ENCODE measurements at regions not wholly inside any gene's neighbourhood (a gene's known extent, or its start where the extent isn't known, plus 50 kb on each side); places are given as distances from the start of the nearest gene placed in this dataset.

DNA sequence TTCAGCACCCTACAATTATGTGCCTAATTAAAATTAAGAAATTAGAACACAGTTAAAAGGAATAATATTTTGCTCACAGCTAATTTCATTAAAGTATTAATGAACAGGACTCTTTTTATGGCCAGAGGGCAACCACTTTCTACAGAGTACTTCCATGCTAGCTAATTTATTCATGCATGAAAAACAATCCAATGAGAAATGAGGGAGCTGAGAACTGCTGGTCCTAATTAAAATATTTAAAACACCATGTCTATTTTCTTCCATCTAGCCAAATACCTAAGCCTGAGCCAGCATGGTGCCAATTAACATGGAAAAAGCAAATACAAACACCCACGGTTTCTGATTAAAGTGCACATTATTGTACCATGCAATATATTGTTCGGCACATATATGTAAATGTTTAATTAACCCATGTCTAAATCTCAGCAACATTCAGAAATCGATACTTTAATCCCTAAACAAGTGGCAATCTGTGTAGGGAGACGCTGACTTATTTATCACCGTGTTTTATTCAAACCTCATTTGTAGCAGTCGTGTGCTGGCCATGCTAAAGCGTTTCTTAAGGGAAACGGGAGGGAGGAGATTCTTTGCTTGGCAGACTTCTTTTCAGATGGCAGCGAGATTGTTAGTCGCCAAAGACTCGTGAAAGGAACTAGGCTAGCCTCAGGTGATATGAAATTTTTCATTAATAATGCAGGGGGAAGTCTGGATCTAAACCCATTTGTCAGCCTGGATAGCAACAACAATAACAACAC lies 193.5 kb downstream of the ANXA2 start:
- ChIA-PET POLR2A (interaction anchor here (0.8 kb wide), 1 partner anchor 263 kb away, joined by 4 read pairs; no protein-coding TSS in a partner anchor), CTCF (interaction anchor here (0.7 kb wide), 1 partner anchor 10 kb away, joined by 3 read pairs; no protein-coding TSS in a partner anchor)
- Mint-ChIP-seq H3K27me3 (peaks cover 15 to 70% (median 50%) of the 10 kb centered on the region in 5 donors), H3K36me3 (no peaks in the 10 kb centered on the region), H3K27ac (no peak overlapping the region), H3K4me1 (no peaks in the 10 kb centered on the region), H3K9me3 (no peaks in the 10 kb centered on the region), H3K4me3 (no peak overlapping the region)
- ATAC-seq = no peak
- Histone ChIP-seq H3K27ac (ENCODE audit: low read depth, low read length) (no peak overlapping the region), H3K36me3 (ENCODE audit: control insufficient read depth in 2 of 3, insufficient read depth in 3 of 3, low read length in 3 of 3) (no peaks in the 10 kb centered on the region), H3K4me3 (ENCODE audit: low read length) (no peak overlapping the region), H3K4me1 (ENCODE audit: control insufficient read depth in 2 of 2, insufficient read depth in 2 of 2, low read length in 2 of 2) (no peaks in the 10 kb centered on the region), H3K9me3 (ENCODE audit: control insufficient read depth in 2 of 3, low read length in 3 of 3) (no peaks in the 10 kb centered on the region), H3K27me3 (ENCODE audit: control insufficient read depth in 2 of 2, insufficient read depth in 2 of 2, low read length in 2 of 2) (peaks cover 0 to 2% of the 10 kb centered on the region in 2 donors)
- no peak for DNase-seq
- intact Hi-C loops (cut with micrococcal nuclease) = no loop called here

DNA sequence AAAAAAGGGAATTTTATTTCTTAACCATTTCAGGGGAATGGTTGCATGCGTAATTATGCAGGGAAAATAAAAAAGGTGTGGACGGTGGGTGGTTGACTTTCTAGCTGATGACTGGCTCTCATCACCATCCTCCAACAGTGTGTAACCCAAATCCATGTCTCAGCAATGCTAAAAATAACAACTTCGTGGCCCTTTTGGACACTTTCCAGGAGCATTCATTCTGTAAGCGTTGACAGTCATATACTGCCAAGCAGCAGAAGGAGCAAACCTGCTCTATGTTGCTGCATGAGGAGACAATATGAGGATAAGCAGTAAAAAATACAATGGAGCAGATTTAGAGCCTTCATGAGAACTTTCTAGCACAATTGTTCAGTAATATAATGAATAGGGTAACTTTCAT lies 189.1 kb downstream of the ANXA2 start:
- Histone ChIP-seq H3K27ac (ENCODE audit: low read depth, low read length) (no peak overlapping the region), H3K27me3 (ENCODE audit: control insufficient read depth in 2 of 2, insufficient read depth in 2 of 2, low read length in 2 of 2) (peaks cover 0 to 2% of the 10 kb centered on the region in 2 donors), H3K36me3 (ENCODE audit: control insufficient read depth in 2 of 3, insufficient read depth in 3 of 3, low read length in 3 of 3) (no peaks in the 10 kb centered on the region), H3K4me1 (ENCODE audit: control insufficient read depth in 2 of 2, insufficient read depth in 2 of 2, low read length in 2 of 2) (no peaks in the 10 kb centered on the region), H3K4me3 (ENCODE audit: low read length) (no peak overlapping the region), H3K9me3 (ENCODE audit: control insufficient read depth in 2 of 3, low read length in 3 of 3) (no peaks in the 10 kb centered on the region)
- Mint-ChIP-seq H3K4me3 (no peak overlapping the region), H3K36me3 (no peaks in the 10 kb centered on the region), H3K27me3 (peaks cover 10 to 64% (median 39%) of the 10 kb centered on the region in 5 donors), H3K9me3 (no peaks in the 10 kb centered on the region), H3K4me1 (no peaks in the 10 kb centered on the region), H3K27ac (no peak overlapping the region)
- no peak for ATAC-seq
- intact Hi-C loops (cut with micrococcal nuclease) = no loop called here
- ChIA-PET CTCF (no interaction called here), POLR2A (no interaction called here)
- DNase-seq = no peak

DNA sequence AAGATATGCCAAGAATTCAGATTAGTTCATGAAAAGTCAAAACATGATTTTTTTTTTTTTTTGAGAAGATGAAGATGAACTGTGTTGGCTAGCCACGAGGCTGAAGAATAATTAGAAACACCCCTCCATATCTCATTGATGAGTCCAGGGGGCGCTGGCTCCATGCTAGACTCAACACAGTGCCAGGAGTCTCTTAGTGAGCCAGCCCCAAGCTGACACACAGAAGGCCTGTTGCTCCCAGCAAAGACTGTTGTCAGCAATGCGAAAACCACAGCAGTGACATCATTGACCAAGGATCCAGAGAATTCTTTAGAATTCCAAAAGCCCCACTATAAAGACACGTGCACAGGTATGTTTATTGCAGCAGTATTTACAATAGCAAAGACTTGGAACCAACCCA lies 185.2 kb downstream of the ANXA2 start:
- H3K27ac Mint-ChIP-seq = no peak overlapping the region
- POLR2A ChIA-PET = no interaction called here
- no peaks in the 10 kb centered on the region for H3K4me1 ChIP-seq (ENCODE audit: control insufficient read depth in 2 of 2, insufficient read depth in 2 of 2, low read length in 2 of 2)
- H3K9me3 Mint-ChIP-seq = no peaks in the 10 kb centered on the region
- ATAC-seq (no peak), DNase-seq (no peak)
- CTCF ChIA-PET = no interaction called here
- H3K36me3 Mint-ChIP-seq = no peaks in the 10 kb centered on the region
- H3K4me1 Mint-ChIP-seq = no peaks in the 10 kb centered on the region
- intact Hi-C loops (cut with micrococcal nuclease) = no loop called here
- no peak overlapping the region for H3K4me3 Mint-ChIP-seq
- H3K9me3 ChIP-seq (ENCODE audit: control insufficient read depth in 2 of 3, low read length in 3 of 3) = no peaks in the 10 kb centered on the region
- peaks cover 11 to 41% (median 33%) of the 10 kb centered on the region in 5 donors for H3K27me3 Mint-ChIP-seq
- H3K27me3 ChIP-seq (ENCODE audit: control insufficient read depth in 2 of 2, insufficient read depth in 2 of 2, low read length in 2 of 2) = no peaks in the 10 kb centered on the region
- no peak overlapping the region for H3K27ac ChIP-seq (ENCODE audit: low read depth, low read length)
- H3K4me3 ChIP-seq (ENCODE audit: low read length) = no peak overlapping the region
- H3K36me3 ChIP-seq (ENCODE audit: control insufficient read depth in 2 of 3, insufficient read depth in 3 of 3, low read length in 3 of 3) = no peaks in the 10 kb centered on the region

DNA sequence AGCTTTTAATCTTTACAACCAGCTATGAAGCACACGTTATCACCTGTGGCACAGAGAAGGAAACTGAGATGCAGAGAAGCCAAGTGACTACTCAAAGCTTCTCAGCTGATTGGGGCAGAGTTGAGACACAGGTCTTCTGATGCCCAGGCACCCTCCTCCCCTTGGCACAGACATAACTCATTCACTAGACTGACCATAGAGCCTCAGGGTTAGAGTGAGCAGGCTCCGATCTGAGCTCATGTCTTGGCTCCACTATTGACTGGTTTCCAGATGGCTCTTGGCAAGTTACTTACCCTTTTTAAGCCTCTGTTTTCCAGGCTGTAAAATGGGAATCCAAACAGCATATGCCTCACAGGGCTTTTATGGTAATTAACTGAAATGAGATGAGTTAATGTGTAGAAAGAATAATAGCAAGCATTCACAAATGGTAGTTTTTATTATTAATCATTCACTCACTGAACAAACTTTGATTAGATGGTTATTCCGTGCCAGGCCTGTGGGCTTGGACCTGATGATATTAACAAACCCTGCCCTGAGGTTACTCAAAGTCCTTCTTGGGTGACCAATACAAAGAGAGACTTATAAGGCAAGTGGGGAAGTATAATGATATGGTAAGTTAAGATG lies 184.3 kb downstream of the ANXA2 start:
- no peaks in the 10 kb centered on the region for H3K9me3 Mint-ChIP-seq
- Histone ChIP-seq H3K9me3 (ENCODE audit: control insufficient read depth in 2 of 3, low read length in 3 of 3) (no peaks in the 10 kb centered on the region), H3K4me3 (ENCODE audit: low read length) (no peak overlapping the region), H3K36me3 (ENCODE audit: control insufficient read depth in 2 of 3, insufficient read depth in 3 of 3, low read length in 3 of 3) (no peaks in the 10 kb centered on the region), H3K4me1 (ENCODE audit: control insufficient read depth in 2 of 2, insufficient read depth in 2 of 2, low read length in 2 of 2) (no peaks in the 10 kb centered on the region), H3K27me3 (ENCODE audit: control insufficient read depth in 2 of 2, insufficient read depth in 2 of 2, low read length in 2 of 2) (no peaks in the 10 kb centered on the region), H3K27ac (ENCODE audit: low read depth, low read length) (no peak overlapping the region)
- intact Hi-C loops (cut with micrococcal nuclease) = no loop called here
- no peak for ATAC-seq
- H3K36me3 Mint-ChIP-seq = no peaks in the 10 kb centered on the region
- ChIA-PET POLR2A (no interaction called here), CTCF (no interaction called here)
- H3K27me3 Mint-ChIP-seq = peaks cover 11 to 42% (median 33%) of the 10 kb centered on the region in 5 donors
- no peak overlapping the region for H3K4me3 Mint-ChIP-seq
- peak overlapping the region in 1 of 9 donors; percentile 67 for H3K27ac Mint-ChIP-seq
- H3K4me1 Mint-ChIP-seq = no peaks in the 10 kb centered on the region
- DNase-seq = no peak

DNA sequence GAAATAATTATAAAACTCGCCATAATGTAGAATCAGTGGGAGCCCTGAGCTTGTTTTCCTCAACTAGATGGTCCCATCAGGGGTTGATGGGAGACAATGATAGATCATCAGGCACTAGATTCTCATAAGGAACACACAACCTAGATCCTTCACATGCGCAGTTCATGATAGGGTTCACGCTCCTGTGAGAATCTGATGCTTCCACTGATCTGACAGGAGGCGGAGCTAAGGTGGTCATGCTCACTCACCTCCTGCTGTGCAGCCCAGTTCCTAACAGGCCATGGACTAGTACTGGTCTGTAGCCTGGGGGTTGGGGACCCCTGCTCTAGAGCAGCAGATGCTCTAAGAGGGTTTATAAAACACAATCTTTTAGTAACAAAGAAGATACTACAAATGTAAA lies 183.6 kb downstream of the ANXA2 start:
- no peak for DNase-seq
- H3K4me1 Mint-ChIP-seq = no peaks in the 10 kb centered on the region
- no peaks in the 10 kb centered on the region for H3K36me3 Mint-ChIP-seq
- no peaks in the 10 kb centered on the region for H3K36me3 ChIP-seq (ENCODE audit: control insufficient read depth in 2 of 3, insufficient read depth in 3 of 3, low read length in 3 of 3)
- H3K9me3 ChIP-seq (ENCODE audit: control insufficient read depth in 2 of 3, low read length in 3 of 3) = no peaks in the 10 kb centered on the region
- no peak overlapping the region for H3K4me3 ChIP-seq (ENCODE audit: low read length)
- peaks cover 10 to 39% (median 26%) of the 10 kb centered on the region in 5 donors for H3K27me3 Mint-ChIP-seq
- no peak overlapping the region for H3K27ac ChIP-seq (ENCODE audit: low read depth, low read length)
- CTCF ChIA-PET = interaction anchor here (0.6 kb wide), 1 partner anchor 279 kb away, joined by 3 read pairs; no protein-coding TSS in a partner anchor
- POLR2A ChIA-PET = no interaction called here
- no peaks in the 10 kb centered on the region for H3K9me3 Mint-ChIP-seq
- H3K4me3 Mint-ChIP-seq = no peak overlapping the region
- no peak overlapping the region for H3K27ac Mint-ChIP-seq
- intact Hi-C loops (cut with micrococcal nuclease) = no loop called here
- no peaks in the 10 kb centered on the region for H3K27me3 ChIP-seq (ENCODE audit: control insufficient read depth in 2 of 2, insufficient read depth in 2 of 2, low read length in 2 of 2)
- no peak for ATAC-seq
- no peaks in the 10 kb centered on the region for H3K4me1 ChIP-seq (ENCODE audit: control insufficient read depth in 2 of 2, insufficient read depth in 2 of 2, low read length in 2 of 2)

DNA sequence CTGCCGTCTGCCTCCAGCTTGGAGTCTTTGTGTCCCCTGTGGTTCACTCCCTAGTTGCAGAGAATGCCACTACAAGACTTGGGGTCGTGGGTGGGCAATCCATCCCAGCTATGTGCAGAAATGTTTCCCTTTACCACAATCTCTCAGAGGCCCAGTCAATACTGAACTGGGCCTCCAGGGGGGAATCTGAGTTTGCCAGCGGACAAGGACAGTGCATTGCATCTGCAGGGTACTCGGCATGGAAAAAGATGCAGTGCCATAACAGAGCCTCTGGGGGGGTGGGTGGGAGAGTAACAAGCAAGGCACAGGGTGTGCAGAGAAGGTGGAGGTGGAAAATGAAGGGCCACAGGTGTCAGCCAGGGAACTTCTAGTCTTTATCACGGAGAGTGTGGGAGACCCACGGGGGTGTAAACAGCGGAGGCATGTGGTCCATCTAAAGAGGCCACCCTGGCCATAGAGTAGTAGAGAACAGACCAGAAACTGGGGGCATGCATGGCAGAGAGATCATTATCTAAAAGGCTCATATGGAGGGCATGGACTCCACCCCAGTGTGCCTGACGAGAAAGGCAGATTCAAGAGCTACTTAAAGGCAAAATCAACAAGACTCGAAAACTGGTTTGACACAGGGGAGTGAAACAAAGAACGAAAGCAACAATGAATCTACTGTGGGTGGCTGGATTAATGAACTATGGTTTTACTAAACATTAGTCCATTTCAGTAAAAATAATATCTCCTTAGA lies 182.4 kb downstream of the ANXA2 start:
- DNase-seq (no peak), ATAC-seq (no peak)
- no peaks in the 10 kb centered on the region for H3K27me3 ChIP-seq (ENCODE audit: control insufficient read depth in 2 of 2, insufficient read depth in 2 of 2, low read length in 2 of 2)
- ChIA-PET CTCF (no interaction called here), POLR2A (no interaction called here)
- no peaks in the 10 kb centered on the region for H3K9me3 ChIP-seq (ENCODE audit: control insufficient read depth in 2 of 3, low read length in 3 of 3)
- no peaks in the 10 kb centered on the region for H3K36me3 ChIP-seq (ENCODE audit: control insufficient read depth in 2 of 3, insufficient read depth in 3 of 3, low read length in 3 of 3)
- no peaks in the 10 kb centered on the region for H3K4me1 ChIP-seq (ENCODE audit: control insufficient read depth in 2 of 2, insufficient read depth in 2 of 2, low read length in 2 of 2)
- H3K9me3 Mint-ChIP-seq = no peaks in the 10 kb centered on the region
- H3K27ac ChIP-seq (ENCODE audit: low read depth, low read length) = no peak overlapping the region
- intact Hi-C loops (cut with micrococcal nuclease) = no loop called here
- no peaks in the 10 kb centered on the region for H3K4me1 Mint-ChIP-seq
- no peak overlapping the region for H3K4me3 Mint-ChIP-seq
- no peaks in the 10 kb centered on the region for H3K36me3 Mint-ChIP-seq
- H3K4me3 ChIP-seq (ENCODE audit: low read length) = no peak overlapping the region
- no peak overlapping the region for H3K27ac Mint-ChIP-seq
- peaks cover 7 to 42% (median 23%) of the 10 kb centered on the region in 5 donors for H3K27me3 Mint-ChIP-seq
